Ectodermal cell (in vitro differentiated cells): ENCODE measurements at regions not wholly inside any gene's neighbourhood (a gene's known extent, or its start where the extent isn't known, plus 50 kb on each side); places are given as distances from the start of the nearest gene placed in this dataset.

Experiments
- H3K27ac ChIP-seq: 2 replicates; pipeline ENCODE4 v1.7.0; 2013; ENCODE audit warnings: mild to moderate bottlenecking, low read depth, low read length; ENCODE audit not compliant: insufficient read depth, poor library complexity, severe bottlenecking
- H3K27me3 ChIP-seq: 2 replicates; pipeline ENCODE4 v1.7.0; 2013; ENCODE audit warnings: mild to moderate bottlenecking, low read length; ENCODE audit not compliant: insufficient read depth, control insufficient read depth, poor library complexity, severe bottlenecking
- H3K36me3 ChIP-seq: one replicate; pipeline ENCODE4 v1.7.0; 2013; ENCODE audit warnings: low read length; ENCODE audit not compliant: control insufficient read depth, insufficient read depth
- H3K4me1 ChIP-seq: one replicate; pipeline ENCODE4 v1.7.0; 2013; ENCODE audit warnings: low read length; ENCODE audit not compliant: control insufficient read depth, insufficient read depth
- H3K4me3 ChIP-seq: 2 replicates; pipeline ENCODE4 v1.7.0; 2013; ENCODE audit warnings: low read depth, low read length, control low read depth; ENCODE audit not compliant: insufficient read depth
- H3K9me3 ChIP-seq: 2 replicates; pipeline ENCODE4 v1.7.0; 2013; ENCODE audit warnings: mild to moderate bottlenecking, low read length, moderate library complexity; ENCODE audit not compliant: control insufficient read depth
- WGBS, 2 experiments: methylation state at CpG; one replicate each; pipeline ENCODE4 v1.1.7; 2013; ENCODE audit warnings: missing lambda C conversion rate in 2 of 2; 5-methylcytosine and 5-hydroxymethylcytosine counted together

DNA sequence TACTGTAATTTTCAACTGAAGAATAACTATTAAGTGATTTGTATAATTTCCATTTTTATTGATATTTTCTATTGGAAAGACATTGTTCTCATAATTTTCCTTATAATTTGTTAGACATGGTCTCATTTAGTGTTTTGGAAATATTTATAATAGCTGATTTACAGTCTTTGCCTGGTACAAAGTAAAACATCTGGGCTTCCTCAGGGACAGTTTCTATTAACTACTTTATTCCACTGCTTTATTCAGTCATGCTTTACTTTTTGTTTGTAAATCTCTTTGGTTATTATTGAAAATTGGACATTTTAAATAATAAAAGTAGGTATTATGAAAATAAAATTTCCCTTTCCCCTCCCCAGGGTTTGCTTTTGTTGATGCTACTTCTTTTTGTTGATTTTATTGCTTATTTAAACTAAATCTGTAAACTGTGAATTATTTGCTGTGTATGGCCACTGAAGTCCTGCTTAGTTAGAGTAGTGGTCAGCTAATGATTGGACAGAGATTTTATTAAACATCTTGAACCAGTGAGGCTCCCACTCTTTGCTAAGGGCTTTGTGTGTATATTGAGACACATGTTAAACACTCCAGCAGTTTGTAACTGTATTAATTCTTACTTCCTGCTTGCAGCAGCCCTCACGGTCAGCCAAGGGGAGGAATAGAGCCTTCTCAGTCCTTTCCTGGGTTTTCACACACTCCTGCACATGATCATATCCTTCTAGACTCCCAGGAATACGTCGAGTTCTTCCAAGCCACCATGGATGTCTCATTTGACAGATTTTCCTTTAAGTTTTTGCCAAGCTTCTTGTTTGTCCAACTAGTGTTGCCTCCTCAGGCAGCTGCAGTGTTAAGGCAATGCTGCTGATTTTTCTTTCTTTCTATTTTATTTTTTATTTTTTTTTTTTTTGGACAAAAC is 994.6 kb upstream of the PRMT6 start:
- H3K27me3 ChIP-seq = no peaks in the 10 kb centered on the region

DNA sequence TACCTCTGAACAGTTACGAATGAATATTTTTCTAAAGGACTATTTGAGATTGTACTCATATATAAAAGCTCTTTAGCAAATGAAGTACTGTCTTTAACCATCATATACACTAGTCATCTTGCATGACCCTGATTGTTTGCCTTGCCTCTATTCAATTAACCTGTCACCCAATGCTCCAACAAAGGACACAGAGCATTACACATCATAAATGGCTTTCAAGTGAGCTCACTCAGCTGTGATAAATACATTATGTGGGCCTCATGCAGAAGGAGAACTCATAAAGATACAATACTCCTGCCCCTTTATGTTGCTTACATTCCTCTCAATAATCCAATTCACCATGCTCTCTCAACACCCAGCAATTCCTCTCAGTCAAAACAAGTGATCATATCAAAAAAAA is 993.0 kb upstream of the PRMT6 start:
- no peaks in the 10 kb centered on the region for H3K36me3 ChIP-seq
- no peak overlapping the region for H3K4me3 ChIP-seq
- H3K4me1 ChIP-seq = peaks cover 7% of the 10 kb centered on the region
- WGBS, 2 experiments = 100% methylated on average over 1 of the region's 1 CpG; no CpG with 5 or more reads in 1 of the 2 experiments
- no peaks in the 10 kb centered on the region for H3K27me3 ChIP-seq
- H3K9me3 ChIP-seq = no peaks in the 10 kb centered on the region
- no peak overlapping the region for H3K27ac ChIP-seq

More for the DNA sequence above, 994.6 kb upstream of the PRMT6 start:
- no peaks in the 10 kb centered on the region for H3K36me3 ChIP-seq
- H3K27ac ChIP-seq = no peak overlapping the region
- no peak overlapping the region for H3K4me3 ChIP-seq
- H3K9me3 ChIP-seq = no peaks in the 10 kb centered on the region
- 91 to 93% methylated on average over 3 of the region's 3 CpGs for WGBS, 2 experiments
- peaks cover 7% of the 10 kb centered on the region for H3K4me1 ChIP-seq

DNA sequence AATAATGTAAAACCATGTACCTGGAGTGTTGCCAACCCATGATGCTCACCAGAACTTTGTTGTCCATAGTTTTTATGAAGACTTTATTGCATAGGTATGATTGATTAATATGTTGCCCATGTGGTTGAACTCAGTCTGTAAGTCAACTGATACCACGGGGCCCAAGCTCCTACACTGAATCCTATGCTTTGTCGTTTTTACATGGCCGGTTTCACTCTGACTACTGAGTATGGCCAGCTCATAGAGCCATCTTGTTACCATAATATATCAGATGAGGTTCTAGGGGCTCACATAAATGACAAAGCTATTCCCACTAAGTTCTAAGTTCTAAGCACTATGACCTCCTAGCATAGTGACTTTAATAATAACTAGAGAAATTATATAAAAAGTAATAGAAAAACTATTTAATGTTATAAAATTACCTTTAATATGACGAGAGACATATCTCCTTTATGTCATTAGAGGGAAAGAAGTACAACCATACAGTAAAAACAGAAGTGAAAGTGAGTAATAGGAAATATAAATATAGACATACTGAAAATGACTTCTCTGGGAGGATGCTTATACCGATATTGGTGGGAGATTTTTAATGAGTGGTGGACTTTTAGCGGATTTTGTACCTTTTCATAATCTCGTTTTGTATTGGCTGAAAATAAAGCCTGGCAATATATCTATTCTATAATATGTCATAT is 983.4 kb upstream of the PRMT6 start:
- WGBS, 2 experiments = 88 to 95% methylated on average over 4 of the region's 7 CpGs
- H3K36me3 ChIP-seq = no peaks in the 10 kb centered on the region
- no peak overlapping the region for H3K4me3 ChIP-seq
- no peaks in the 10 kb centered on the region for H3K4me1 ChIP-seq
- no peaks in the 10 kb centered on the region for H3K27me3 ChIP-seq
- no peak overlapping the region for H3K27ac ChIP-seq
- H3K9me3 ChIP-seq = no peaks in the 10 kb centered on the region

DNA sequence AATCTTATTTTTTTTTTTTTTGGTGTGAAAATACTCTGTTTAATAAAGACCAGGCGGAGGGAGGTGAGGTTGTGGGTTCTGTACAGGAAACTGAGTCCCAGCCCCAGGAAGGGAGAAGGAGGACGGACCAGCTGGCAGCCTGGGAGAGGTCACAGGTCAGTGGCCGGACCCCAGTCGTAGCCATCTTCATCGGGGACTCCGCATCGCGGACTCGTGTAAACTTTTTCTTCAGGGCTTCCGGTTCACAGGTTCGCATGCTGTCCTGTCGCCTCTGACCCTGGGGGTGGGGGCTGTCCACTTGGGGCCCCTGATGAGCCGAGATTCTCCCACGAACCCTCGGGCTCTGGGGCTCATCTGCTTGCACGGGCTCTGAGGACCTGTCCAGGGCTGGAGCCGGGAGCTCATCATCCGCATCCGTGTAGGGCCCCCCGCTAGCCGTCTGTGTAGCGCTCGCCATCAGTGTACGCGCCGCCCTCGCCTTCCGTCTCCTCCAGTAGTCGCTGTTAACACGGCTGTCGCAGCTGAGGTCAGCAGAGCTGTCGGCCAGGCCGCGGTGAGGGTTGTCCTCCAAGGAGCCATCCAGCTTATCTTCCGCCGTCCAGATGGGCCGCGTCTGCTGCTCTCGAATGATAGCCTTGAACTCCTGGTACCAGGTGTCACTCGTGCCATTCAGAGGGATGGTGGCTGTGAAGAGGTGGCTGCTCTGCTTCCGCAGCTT is 975.7 kb upstream of the PRMT6 start:
- WGBS, 2 experiments = 71 to 73% methylated on average over 41 of the region's 41 CpGs
- Histone ChIP-seq H3K27ac (no peak overlapping the region), H3K36me3 (no peaks in the 10 kb centered on the region), H3K27me3 (no peaks in the 10 kb centered on the region), H3K4me3 (no peak overlapping the region), H3K9me3 (no peaks in the 10 kb centered on the region), H3K4me1 (no peaks in the 10 kb centered on the region)

DNA sequence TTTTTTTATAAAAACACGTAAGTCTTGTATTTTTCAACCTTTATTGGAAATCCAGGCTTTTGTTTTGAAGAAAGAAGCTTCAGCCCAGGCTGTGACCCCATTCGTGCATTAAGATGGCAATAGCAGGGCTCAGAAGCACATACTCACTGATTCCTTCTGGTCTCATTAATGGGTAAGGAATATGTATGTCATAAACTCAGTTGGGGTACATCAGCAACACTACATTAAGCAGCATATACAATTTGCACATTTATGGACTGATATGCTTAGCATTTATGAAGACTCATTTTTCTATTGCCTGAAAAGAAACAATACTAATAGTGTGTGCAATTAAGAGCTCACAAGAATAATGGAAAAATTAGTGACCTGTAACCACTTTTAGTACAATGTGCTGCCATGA is 945.4 kb upstream of the PRMT6 start:
- H3K27me3 ChIP-seq = no peaks in the 10 kb centered on the region
- H3K4me1 ChIP-seq = no peaks in the 10 kb centered on the region
- no peak overlapping the region for H3K27ac ChIP-seq
- no peaks in the 10 kb centered on the region for H3K36me3 ChIP-seq
- WGBS, 2 experiments = 93 to 97% methylated on average over 2 of the region's 2 CpGs
- H3K4me3 ChIP-seq = no peak overlapping the region
- no peaks in the 10 kb centered on the region for H3K9me3 ChIP-seq

DNA sequence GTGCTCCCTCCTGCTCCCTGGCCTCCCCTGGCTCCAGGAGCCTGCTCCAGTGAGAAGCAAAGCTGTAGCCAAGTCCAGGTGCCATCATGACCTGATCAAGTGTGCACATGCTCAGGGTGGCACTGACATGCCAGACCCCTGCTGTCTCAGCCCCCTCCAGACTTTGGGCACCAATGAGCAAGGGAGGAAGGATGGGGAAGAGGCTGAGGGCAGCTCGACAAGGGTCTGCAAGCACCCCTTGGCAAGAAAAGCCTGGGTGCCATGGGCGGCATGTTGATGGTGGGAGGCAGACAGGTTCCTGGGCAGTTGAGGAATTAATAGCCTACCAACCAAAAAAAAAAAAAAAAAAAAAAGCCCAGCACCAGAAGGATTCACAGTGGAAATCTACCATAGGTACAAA is 942.6 kb upstream of the PRMT6 start:
- Histone ChIP-seq H3K4me1 (no peaks in the 10 kb centered on the region), H3K4me3 (no peak overlapping the region), H3K36me3 (no peaks in the 10 kb centered on the region), H3K27me3 (no peaks in the 10 kb centered on the region), H3K9me3 (peaks cover 2% of the 10 kb centered on the region), H3K27ac (no peak overlapping the region)
- 94 to 95% methylated on average over 2 of the region's 2 CpGs for whole genome bisulfite sequencing, 2 experiments

DNA sequence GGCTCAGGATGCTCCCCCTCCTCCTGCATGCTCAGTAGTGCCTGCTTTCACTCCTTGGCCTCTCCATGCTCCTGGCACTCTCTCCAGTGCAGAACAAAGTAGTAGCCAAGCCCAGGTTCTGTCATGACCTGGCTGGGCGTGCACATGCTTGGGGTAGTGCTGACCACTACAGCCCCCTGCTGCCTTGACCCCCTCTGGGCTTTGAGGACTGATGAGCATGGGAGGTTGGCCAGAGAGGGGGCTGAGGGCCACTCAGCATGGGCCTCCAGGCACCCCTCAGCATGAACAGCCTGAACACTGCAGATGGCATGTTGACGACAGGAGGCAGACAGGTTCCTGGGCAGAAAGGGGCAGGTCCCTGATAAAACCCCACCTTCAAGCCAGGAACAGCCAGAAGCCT is 935.7 kb upstream of the PRMT6 start:
- 90 to 91% methylated on average over 2 of the region's 2 CpGs for WGBS, 2 experiments
- H3K9me3 ChIP-seq = peaks cover 6% of the 10 kb centered on the region
- no peak overlapping the region for H3K4me3 ChIP-seq
- no peaks in the 10 kb centered on the region for H3K4me1 ChIP-seq
- no peaks in the 10 kb centered on the region for H3K27me3 ChIP-seq
- no peak overlapping the region for H3K27ac ChIP-seq
- no peaks in the 10 kb centered on the region for H3K36me3 ChIP-seq

DNA sequence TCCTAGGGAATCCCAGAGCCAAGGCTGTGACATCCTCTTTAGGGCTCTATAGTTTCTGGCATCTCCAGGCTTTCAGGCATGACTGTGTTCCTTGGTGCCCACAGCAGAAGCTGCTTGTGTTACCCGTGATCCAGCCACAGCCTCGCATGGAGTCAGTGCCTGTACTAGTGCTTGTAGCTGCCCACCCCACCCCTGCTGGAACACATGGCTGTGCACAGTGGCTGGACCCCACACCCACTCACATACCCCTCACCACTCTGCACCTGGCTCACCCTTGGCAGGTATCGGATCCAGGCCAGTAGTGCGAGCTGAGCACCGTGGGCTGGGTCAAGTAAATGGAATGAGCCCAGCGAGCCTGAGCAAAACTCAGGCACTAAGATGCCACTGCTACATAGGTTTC is 934.7 kb upstream of the PRMT6 start:
- Histone ChIP-seq H3K9me3 (peaks cover 6% of the 10 kb centered on the region), H3K4me1 (no peaks in the 10 kb centered on the region), H3K27me3 (no peaks in the 10 kb centered on the region), H3K36me3 (no peaks in the 10 kb centered on the region), H3K4me3 (no peak overlapping the region), H3K27ac (no peak overlapping the region)
- WGBS, 2 experiments = 82 to 95% methylated on average over 6 of the region's 6 CpGs

DNA sequence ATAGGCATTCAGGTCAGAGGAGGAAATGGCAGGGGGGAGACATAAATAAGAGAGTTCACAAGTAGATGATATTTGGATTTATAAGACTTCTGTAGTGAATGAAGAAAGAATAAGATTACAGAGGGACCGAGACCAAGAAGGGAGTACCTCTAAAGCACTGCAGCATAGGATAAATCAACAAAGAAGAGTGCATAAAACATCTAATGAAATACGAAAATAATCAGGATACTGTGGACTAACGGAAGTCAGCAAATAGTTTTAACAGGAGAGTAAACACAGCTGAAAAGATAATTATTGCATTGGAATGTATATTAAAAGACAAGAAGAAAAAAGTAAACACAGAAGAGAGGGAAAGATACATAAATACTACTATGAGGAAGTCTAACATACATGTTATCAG is 921.9 kb upstream of the PRMT6 start:
- Histone ChIP-seq H3K4me3 (no peak overlapping the region), H3K9me3 (no peaks in the 10 kb centered on the region), H3K27me3 (no peaks in the 10 kb centered on the region), H3K4me1 (no peaks in the 10 kb centered on the region), H3K27ac (no peak overlapping the region), H3K36me3 (no peaks in the 10 kb centered on the region)
- WGBS, 2 experiments = 87 to 100% methylated on average over 3 of the region's 3 CpGs

DNA sequence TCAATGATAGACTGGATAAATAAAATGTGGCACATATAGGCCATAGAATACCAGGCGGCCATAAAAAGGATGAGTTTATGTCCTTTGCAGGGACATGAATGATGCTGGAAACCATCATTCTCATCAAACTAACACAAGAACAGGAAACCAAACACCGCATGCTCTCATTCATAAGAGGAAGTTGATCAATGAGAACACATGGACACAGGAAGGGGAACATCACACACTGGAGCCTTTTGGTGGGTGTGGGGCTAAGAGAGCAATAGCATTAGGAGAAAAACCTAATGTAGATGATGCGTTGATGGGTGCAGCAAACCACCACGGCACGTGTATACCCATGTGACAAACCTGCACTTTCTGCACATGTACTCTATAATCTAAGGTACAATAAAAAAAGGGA is 883.4 kb upstream of the PRMT6 start:
- Histone ChIP-seq H3K27me3 (no peaks in the 10 kb centered on the region), H3K9me3 (no peaks in the 10 kb centered on the region), H3K4me1 (no peaks in the 10 kb centered on the region), H3K36me3 (no peaks in the 10 kb centered on the region), H3K4me3 (no peak overlapping the region), H3K27ac (no peak overlapping the region)
- 93 to 96% methylated on average over 4 to 5 of the region's 5 CpGs for WGBS, 2 experiments
